Occipital lobe (tissue), 1 donor: ENCODE measurements at regions not wholly inside any gene's neighbourhood (a gene's known extent, or its start where the extent isn't known, plus 50 kb on each side); places are given as distances from the start of the nearest gene placed in this dataset.

Experiments
- DNase-seq: peaks from one replicate; lab custom pipeline; 2025; lab: John Stamatoyannopoulos, UW

DNA sequence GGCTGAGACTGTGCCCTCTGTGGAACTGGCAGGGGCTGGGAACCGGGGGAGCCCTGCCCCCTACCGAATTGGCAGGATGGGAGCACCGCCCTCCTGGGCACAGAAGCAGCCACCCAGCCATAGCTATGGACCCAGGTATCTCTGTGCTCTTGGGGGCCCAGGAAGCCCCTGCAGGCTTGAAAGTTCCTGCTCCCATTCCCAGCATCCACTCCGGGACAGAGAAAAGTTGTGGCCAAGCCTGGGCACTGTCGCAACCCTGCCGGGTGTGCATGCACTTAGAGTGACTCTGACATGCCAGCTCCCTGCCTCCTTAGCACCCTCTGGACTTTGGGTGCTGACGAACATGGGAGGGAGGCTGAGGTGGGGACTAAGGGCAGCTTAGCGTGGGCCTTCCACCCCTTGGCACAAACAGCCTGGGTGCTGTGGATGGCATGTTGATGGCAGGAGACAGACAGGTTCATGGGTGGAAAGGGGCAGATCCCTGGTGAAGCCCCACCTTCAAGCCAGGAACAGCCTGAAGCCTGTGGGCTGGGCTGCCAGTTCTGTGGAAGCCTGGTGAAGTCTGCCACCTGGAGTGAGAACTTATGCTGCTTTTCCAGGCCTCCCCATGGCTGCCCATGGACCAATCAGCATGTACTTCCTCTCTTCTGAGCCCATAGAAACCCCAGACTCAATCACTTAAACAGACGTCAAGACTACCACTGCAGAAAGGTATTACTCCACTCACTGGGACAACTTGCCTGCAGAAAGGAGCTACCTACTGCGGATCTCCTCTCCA is 279.0 kb downstream of the ATXN7L3B start:
- no peak for DNase-seq

- no peak for DNase-seq
Measured at GRCh38 chr12:74817499-74817898, 279.9 kb downstream of the ATXN7L3B start.

DNA sequence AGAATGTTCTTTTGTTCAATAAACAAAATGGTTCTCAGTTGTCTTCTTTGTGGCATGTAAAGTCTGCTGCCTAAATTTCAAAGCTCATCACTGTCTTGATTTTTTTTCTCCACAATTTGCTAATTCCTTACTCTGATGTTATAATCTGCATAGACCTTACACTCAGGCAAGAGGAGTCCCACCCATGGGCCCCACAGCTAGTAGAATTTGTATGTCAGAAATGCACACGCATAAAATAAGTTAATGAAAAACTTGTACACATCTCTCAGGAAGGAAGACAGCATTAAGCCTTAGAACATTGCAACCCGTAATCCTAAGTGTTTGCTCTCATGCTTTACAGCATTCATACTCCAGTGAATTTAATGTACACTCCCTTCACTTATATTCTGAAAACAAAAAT is 280.8 kb downstream of the ATXN7L3B start:
- no peak for DNase-seq

DNA sequence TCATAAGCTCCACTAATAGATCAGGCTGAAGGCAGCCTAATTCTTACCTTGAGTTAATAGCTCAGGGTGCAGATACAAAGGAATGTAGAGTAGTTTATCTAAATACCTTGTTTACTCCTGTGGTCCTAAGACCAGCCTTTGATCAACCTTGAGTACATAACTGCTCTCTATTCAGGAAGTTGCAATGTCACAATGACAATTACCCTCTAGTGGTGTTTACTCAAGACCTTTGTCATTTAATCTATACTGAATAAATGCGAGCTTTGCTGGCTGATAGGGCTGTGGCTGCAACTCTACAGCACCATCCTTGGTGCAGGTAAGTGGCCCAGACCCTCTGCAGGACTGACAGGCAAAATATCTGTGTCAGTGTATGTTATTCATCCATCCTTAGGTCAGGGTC is 282.7 kb downstream of the ATXN7L3B start:
- DNase-seq, result no peak

GRCh38 chr12:74836567-74836966 is 298.9 kb downstream of the ATXN7L3B start:
- DNase-seq, result no peak

DNA sequence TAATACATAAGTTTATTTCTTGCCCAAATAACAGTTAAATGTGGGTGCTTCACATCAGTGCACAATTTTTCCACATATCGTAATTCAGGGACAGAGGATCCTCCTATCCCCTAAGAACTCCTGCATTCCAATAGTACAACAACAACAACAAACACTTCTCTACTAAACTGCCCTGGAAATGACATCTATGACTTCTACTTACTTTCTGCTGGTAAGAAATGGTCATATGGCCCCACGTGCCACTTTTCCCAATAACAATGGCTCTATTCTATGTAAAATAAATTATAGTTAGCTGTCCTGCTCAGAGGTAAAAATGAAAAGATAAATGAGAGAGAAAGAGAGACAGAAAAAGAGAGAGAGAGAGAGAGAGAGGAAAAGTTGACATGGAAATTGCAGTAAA is 308.5 kb downstream of the ATXN7L3B start:
- DNase-seq, result no peak

DNA sequence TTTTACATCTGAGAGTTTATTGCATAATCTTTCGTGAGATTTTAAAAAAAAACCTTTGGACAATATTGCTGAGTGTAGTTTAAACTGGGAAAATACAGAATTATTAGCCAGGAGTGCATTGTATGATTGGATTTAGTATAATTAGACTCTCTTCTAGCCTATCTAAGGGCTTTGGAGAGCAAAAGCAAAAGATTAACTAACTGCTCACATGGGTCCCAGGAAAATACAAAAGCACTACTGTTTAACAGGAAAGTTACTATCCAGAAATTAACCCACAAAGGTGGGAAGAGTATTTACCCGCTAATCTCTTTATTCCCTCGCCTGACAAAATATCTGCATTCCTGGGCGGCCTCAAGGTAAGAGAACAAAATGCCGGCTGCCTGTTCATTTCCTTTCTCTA is 309.5 kb downstream of the ATXN7L3B start:
- no peak for DNase-seq

GRCh38 chr12:74848006-74848405 is 310.4 kb downstream of the ATXN7L3B start:
- no peak for DNase-seq

GRCh38 chr12:74849801-74850200 is 312.2 kb downstream of the ATXN7L3B start:
- DNase-seq, result no peak

- DNase-seq, result no peak
Measured at GRCh38 chr12:74871817-74872216, 334.2 kb downstream of the ATXN7L3B start.

DNA sequence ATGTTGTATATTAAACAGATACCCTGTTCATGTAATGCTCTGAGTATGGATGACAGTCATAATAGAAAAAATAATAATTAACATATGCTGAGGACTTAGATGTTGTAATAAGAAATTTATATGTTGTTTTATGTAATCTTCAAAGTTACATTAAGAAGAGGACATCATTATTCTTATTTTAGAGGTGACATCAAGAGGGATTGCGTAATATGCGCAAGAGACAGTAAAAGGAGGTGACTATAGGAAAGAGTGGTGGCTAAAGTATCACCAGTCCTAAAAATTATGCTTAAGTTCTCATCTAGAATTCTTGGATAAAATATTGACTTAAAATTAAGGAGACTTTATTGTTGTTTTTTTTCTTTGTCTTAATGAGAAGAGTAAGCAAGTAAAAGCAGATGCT is 323.9 kb downstream of the KCNC2 start:
- no peak for DNase-seq

DNA sequence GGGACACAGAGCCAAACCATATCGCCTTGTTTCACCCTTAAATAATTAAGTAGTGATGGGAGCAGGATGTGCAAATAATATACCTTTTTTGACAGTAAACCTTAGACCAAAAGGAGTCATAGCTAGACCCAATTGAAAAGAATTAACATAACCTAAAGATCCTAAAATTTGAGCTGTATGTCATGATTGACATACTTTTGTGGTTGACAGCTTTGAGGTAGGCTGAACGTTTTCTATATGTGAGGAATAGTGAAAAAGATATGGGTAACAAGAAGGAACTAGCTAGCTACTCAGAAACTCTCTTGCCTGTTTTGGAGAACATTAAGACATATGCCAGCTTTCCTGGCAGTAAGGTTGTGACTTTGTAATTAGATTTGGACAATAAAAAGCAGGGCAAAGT is 320.6 kb downstream of the KCNC2 start:
- no peak for DNase-seq

GRCh38 chr12:74889563-74890236 is 319.9 kb downstream of the KCNC2 start:
- no peak for DNase-seq

DNA sequence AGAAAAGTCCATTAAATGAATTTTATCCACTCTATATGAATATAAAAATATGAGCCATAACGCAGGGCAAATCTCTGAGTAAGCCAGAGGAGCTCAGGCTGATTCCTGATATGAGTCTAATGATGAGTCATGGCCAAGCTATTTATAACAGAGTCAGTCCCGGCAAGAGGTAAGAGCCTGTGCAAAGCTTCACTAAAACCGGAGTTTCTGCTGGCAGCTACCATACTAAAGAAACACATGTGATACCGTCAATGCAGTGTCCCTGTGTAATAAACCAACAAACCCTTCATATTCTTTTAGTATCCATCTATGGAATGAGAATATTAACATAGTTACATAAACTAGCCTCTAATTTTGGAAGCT is 319.4 kb downstream of the KCNC2 start:
- peak; percentile 14 for DNase-seq

DNA sequence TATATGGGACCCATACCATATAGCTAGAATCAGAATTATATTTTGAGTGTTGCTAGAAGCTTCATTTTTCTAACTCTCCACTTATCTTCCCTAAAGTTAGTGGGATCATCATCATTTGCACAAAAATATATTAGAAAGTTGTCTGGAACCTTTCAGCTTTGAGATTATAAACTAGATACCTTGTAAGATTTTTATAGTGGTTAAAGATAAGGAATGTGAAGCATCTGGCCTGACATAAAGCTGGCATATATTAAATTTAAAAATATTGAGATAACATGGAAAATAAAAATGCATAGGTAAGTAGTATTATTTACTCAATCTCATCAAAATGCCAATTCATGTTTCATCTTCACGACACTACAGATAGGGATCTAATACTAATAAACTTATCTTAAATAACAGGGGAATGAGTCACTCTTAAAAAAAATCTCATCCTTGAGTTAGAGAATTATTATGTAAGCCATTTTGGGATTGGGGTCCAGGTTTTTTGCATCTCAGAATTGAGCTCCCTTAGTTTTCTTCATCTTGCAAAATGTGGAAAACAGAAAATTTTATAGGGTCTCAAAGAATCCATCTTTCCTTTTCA is 318.5 kb downstream of the KCNC2 start:
- no peak for DNase-seq

- no peak for DNase-seq
Measured at GRCh38 chr12:74892057-74892633, 317.5 kb downstream of the KCNC2 start.

GRCh38 chr12:74896186-74896585 is 313.5 kb downstream of the KCNC2 start:
- DNase-seq, result no peak

- no peak for DNase-seq
Measured at GRCh38 chr12:74897425-74898211, 312.0 kb downstream of the KCNC2 start.

DNA sequence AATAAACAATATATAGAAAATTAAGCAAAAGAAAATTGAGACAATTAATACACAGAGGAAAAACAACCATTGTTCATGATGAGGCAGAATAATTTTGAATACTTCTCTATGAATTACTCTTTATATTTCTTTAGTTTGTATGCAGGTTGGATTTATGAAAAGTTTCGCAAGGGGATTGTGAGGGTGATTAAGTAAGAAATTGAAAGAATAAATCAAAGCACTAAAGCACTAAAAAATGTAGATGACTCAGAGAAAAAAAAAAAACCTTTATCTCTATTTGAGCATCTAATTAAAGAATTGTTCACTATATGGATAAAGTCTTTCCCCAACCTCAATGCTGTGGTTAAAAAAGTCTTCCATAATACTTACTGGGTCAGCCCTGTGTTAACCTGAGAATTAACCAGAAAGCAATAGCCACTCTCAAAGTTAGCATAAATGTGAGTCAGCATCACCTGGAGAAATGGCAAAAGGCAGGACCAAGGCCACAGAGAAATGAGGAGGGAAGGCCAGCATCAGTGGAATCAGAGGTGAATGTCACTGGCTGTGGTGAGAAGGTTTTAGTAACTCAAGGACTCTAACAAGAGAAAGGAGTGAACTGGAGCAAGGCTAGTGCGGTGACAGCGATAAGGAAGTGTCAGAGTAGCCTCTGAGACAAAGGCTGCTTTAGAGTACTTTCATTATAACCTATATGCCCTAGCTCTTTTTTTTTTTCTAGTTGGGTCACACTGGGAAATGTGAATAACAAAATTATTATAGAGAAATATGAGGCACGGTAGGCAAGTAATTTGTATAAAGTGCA is 310.4 kb downstream of the KCNC2 start:
- DNase-seq, result no peak

GRCh38 chr12:74900232-74900631 is 309.4 kb downstream of the KCNC2 start:
- DNase-seq, result no peak

DNA sequence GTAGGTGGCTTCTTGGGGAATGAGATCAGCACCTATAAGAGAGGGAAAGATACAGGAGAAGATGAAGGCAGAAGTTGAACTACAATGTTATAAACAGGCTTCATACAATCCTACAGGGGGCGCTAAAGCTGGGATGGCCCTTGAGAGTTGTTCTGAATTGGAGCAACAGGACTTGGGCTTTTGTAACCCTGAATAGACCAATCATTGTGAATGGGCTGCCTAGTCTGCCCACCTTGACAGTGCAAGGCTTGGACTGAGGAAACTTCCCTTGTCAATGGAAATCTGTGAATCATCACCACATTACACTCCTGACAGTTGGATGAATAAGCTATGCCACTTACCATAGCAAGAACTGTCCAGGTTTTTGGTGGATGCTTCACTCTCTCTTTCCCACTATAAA is 306.1 kb downstream of the KCNC2 start:
- no peak for DNase-seq
